ENCODE measurements at regions not wholly inside any gene's neighbourhood (a gene's known extent, or its start where the extent isn't known, plus 50 kb on each side); places are given as distances from the start of the nearest gene placed in this dataset.

- no peak overlapping the region for H3K27ac ChIP-seq (ENCODE audit: low read depth, low read length)
- 56 to 62% (median 61%) methylated on average over 3 of the region's 3 CpGs for WGBS, 3 donors
These were observed 136.6 kb downstream of the PIK3R1 start for GRCh38 chr5:68352166-68352565.

DNA sequence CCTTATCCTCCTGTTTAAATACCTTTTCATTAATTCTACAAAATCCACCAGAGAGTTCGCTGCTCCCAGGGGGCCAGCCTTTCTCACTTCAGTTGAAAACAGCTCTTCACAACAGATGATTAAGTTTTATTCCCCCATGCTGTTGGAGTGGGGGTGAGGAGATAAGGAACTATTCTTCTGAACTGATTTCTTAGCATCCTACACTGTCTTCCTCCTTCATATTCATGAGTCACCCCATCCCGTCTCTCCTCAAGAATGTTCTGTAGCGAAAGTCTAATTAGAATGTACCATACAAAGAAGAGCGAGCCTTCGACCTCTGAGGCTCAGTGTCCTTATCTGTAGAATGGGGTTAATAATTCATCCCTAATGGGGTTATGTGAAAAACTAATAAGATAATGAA lies 138.0 kb downstream of the PIK3R1 start:
- WGBS, 3 donors: 76 to 85% (median 85%) methylated on average over 5 of the region's 5 CpGs
- H3K27ac ChIP-seq (ENCODE audit: low read depth, low read length): no peak overlapping the region

- no peak overlapping the region for H3K27ac ChIP-seq (ENCODE audit: low read depth, low read length)
- WGBS, 3 donors: 77 to 94% (median 90%) methylated on average over 5 of the region's 5 CpGs
These were observed 138.8 kb downstream of the PIK3R1 start for GRCh38 chr5:68354315-68354714.

DNA sequence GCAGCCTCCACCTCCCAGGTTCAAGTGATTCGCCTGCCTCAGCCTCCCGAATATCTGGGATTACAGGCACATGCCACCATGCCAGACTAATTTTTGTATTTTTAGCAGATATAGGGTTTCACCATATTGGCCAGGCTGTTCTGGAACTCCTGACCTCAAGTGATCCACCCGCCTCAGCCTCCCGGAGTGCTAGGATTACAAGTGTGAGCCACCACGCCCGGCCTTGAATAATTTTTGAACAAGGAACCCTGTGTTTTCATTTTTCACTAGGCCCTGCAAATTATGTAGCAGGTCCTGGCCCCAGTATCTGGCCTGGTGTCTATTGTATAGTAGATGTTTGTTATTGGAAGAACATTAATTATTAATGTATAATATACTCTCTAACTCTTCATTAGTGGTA lies 140.7 kb downstream of the PIK3R1 start:
- H3K27ac ChIP-seq (ENCODE audit: low read depth, low read length): no peak overlapping the region
- 95 to 99% (median 95%) methylated on average over 6 of the region's 6 CpGs for WGBS, 3 donors

GRCh38 chr5:68356623-68357022 lies 141.1 kb downstream of the PIK3R1 start:
- WGBS, 3 donors: 78 to 89% (median 86%) methylated on average over 2 of the region's 2 CpGs
- no peak overlapping the region for H3K27ac ChIP-seq (ENCODE audit: low read depth, low read length)

DNA sequence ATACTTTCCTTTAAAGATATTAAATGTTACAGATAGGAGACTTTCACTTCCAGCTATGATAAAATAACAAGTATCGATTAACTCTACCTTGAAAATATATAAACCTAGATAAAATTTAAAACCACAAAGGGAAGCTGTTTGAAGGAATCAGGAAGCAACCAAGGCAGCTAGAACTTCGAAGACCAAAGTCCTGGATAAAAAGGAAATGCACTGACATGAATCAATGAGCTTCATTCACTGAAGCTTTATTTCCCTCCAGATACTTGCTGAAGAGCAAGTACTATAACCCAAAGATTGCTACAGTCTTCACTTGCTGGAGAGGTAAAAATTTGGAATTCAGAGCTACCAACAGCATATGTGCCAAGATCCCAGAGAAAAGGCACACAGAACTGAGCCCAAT lies 144.1 kb downstream of the PIK3R1 start:
- 54 to 66% (median 57%) methylated on average over 2 of the region's 2 CpGs for WGBS, 3 donors
- H3K27ac ChIP-seq (ENCODE audit: low read depth, low read length): no peak overlapping the region

DNA sequence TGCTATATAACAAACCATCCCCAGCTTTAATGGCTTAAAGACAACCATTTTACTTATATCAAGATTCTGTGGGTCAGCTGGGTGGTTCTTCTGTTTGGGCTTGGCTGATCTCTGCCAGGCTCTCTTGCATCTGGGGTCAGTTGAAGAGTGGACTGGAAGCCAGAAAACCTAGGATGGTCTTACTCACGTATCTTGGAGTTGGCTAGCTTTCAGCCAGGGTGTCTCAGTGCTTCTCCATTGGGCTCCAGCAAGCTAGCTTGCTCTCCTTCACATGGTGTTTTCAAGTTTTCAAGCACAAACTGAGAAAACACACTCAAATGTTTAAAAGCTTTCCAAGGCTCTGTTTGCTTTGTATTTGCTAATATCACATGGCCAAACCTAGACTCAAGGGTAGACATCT lies 146.8 kb downstream of the PIK3R1 start:
- no peak overlapping the region for H3K27ac ChIP-seq (ENCODE audit: low read depth, low read length)
- WGBS, 3 donors: 86 to 100% (median 95%) methylated on average over 1 of the region's 1 CpG

DNA sequence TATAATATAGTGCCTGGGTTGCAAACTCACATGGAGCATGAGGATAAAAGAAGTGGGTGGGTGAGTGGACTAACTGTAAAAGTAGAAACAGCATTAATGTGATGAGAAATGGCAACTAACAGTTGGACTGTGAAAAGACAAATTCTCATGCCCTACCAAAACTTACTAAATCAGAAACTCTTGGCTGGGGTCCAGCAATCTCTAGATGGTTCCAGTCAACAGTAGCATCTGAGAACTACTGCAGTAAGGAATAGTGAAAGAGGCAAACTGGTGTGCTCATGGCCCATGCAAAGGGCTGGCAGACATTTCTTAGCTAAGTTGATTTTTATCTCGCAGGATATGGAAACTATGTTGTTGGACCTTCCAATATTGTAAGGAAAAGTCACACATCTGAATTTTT lies 150.3 kb downstream of the PIK3R1 start:
- WGBS, 3 donors: 98 to 100% (median 100%) methylated on average over 1 of the region's 1 CpG
- H3K27ac ChIP-seq (ENCODE audit: low read depth, low read length): no peak overlapping the region

DNA sequence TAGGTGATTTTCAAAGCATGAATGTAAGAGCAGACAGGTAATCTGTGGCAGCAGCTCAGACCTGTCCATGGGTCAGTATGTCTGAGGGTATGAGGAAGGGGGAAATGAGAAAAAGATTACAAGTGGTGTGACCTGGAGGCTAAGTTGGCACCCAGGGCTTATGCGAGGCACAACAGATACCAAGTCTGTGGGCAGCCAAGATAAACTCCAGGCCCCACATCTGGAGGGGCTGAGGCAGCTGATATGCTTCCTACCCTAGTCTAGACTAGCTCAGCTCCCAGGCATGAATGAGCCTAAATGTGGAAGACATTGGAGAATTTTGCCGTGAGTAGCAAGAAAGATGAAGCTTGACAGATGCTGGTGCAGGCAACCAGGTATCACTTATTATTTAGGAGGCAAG lies 151.7 kb downstream of the PIK3R1 start:
- H3K27ac ChIP-seq (ENCODE audit: low read depth, low read length): no peak overlapping the region
- WGBS, 3 donors: 86 to 100% (median 92%) methylated on average over 2 of the region's 2 CpGs

GRCh38 chr5:68367717-68368116 lies 152.2 kb downstream of the PIK3R1 start:
- no peak overlapping the region for H3K27ac ChIP-seq (ENCODE audit: low read depth, low read length)
- 92 to 97% (median 96%) methylated on average over 4 of the region's 4 CpGs for WGBS, 3 donors

GRCh38 chr5:68368311-68369022 lies 152.9 kb downstream of the PIK3R1 start:
- H3K27ac ChIP-seq (ENCODE audit: low read depth, low read length): no peak overlapping the region
- 83 to 93% (median 92%) methylated on average over 5 of the region's 5 CpGs for WGBS, 3 donors

- 32 to 74% (median 65%) methylated on average over 1 of the region's 1 CpG for WGBS, 3 donors
- H3K27ac ChIP-seq (ENCODE audit: low read depth, low read length): no peak overlapping the region
These were observed 153.4 kb downstream of the PIK3R1 start for GRCh38 chr5:68369023-68369359.

- WGBS, 3 donors: 46 to 74% (median 59%) methylated on average over 7 of the region's 7 CpGs
- no peak overlapping the region for H3K27ac ChIP-seq (ENCODE audit: low read depth, low read length)
These were observed 154.0 kb downstream of the PIK3R1 start for GRCh38 chr5:68369457-68370125.

GRCh38 chr5:68370196-68370595 lies 154.6 kb downstream of the PIK3R1 start:
- 96% methylated on average over 2 of the region's 2 CpGs for WGBS, 3 donors
- H3K27ac ChIP-seq (ENCODE audit: low read depth, low read length): no peak overlapping the region

DNA sequence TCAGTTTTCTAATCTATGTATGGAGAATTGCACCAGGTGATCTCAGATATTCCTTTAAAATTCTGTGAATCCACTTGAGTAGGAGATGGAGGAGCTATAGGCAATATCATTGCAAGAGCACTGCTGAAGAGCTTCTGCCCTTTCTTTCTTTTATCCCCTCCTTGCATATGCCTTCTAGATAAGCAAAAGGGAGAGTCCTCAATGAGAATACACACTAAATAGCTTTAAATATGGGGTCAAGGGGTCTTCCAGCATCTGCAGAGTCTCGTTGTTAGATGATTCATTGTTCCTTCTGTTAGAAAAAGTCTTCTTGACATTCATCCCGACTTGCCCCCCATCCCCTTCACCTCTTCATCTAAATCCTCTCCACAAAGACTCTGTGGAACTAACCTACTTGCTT lies 156.1 kb downstream of the PIK3R1 start:
- WGBS, 3 donors: 70 to 79% (median 77%) methylated on average over 2 of the region's 2 CpGs
- H3K27ac ChIP-seq (ENCODE audit: low read depth, low read length): no peak overlapping the region

DNA sequence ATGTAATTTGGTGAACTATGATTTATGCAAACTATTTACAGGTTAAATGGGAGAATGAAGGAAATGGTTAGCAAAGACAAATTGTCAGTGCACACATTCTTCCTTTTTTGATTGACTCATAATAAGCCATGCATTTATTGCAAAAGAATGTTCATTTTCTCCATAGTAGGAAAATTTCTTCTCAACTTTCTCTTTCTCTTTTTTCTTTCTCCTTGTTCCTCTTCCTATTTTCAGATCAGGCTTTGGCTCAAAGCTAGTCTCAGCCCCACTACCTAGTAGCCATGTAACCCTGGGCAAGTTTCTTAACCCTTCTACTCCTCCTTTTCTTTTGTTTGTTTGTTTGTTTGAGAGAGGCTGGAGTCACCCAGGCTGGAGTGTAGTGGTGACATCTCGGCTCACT lies 156.6 kb downstream of the PIK3R1 start:
- H3K27ac ChIP-seq (ENCODE audit: low read depth, low read length): no peak overlapping the region
- 91 to 95% (median 92%) methylated on average over 1 of the region's 1 CpG for WGBS, 3 donors

- no peak overlapping the region for H3K27ac ChIP-seq (ENCODE audit: low read depth, low read length)
- 93 to 100% (median 98%) methylated on average over 2 of the region's 2 CpGs for WGBS, 3 donors
These were observed 157.5 kb downstream of the PIK3R1 start for GRCh38 chr5:68373050-68373449.

DNA sequence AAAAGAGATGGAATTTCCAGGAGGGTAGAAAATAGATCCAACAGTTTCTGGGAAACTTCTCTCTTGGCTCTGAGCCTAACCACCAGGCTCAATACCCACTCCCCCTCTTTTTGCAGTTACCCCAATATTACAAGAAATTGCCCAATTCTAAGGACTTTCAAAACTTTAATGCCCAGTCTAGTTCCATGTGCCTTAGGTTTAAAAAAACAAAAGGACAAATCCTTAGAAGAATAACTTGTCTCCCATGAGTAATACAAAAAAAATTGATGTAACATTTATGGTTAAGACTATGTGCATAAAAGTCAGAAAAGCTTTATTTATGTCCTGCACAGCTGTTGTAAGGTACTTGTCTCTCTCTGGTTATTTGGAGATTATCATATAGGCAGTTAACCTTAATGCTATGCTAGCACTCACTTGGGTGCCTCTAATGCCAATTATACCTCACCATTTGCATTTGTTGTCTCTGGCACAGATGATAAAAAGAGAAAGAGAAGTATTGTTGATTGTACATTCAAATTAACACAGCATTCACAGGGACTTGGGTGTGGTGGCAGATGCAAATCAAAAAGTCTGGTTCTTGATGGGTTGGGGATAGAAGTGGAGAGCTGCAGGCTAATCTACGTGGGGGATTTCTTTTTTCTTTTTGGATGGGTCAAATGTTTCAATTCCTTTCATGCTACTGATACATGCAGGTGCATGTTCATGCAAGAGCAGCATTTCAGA lies 159.4 kb downstream of the PIK3R1 start:
- H3K27ac ChIP-seq (ENCODE audit: low read depth, low read length): no peak overlapping the region
- WGBS, 3 donors: 89 to 98% (median 94%) methylated on average over 1 of the region's 1 CpG

GRCh38 chr5:68375540-68375939 lies 160.0 kb downstream of the PIK3R1 start:
- 63 to 75% (median 72%) methylated on average over 3 of the region's 3 CpGs for WGBS, 3 donors
- H3K27ac ChIP-seq (ENCODE audit: low read depth, low read length): no peak overlapping the region

DNA sequence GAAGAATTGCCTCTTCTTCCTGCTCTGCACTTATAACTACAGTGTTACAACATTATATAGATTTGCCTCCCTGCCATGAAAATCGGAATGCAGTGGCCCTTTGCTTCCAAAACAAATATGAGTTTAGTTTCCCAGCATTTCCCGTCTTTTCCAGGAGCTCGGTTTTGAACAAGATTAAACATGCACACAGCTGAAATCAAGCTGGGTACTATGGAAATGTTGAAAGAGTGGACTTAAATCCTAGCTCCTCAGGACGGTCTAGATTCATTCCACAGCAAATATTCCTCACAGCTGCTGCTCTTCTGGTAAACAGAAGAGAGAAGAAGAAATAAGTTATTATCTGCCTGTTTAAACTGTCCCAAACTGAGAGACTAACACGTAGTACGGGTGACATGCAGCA lies 161.4 kb downstream of the PIK3R1 start:
- 31 to 76% (median 66%) methylated on average over 6 of the region's 6 CpGs for WGBS, 3 donors
- no peak overlapping the region for H3K27ac ChIP-seq (ENCODE audit: low read depth, low read length)

All from adipose tissue (tissue), 3 donors.